Inflammatory macrophage treated with lipopolysaccharide for 1 hour (primary cell): ENCODE measurements at regions not wholly inside any gene's neighbourhood (a gene's known extent, or its start where the extent isn't known, plus 50 kb on each side); places are given as distances from the start of the nearest gene placed in this dataset.

Source experiments
- DNase-seq, 2 donors: peaks; one replicate each; pipeline ENCODE4 v3.0.0-alpha.2; 2020 to 2022

GRCh38 chr4:125828346-125828745 is 513.6 kb downstream of the FAT4 start:
- no peak for DNase-seq

- no peak for DNase-seq
These were observed 517.4 kb downstream of the FAT4 start for GRCh38 chr4:125832161-125832560.

GRCh38 chr4:125836597-125837195 is 521.9 kb downstream of the FAT4 start:
- DNase-seq, result no peak

GRCh38 chr4:125837493-125838201 is 522.9 kb downstream of the FAT4 start:
- no peak for DNase-seq

GRCh38 chr4:125838202-125838601 is 523.4 kb downstream of the FAT4 start:
- no peak for DNase-seq

- no peak for DNase-seq
These were observed 524.2 kb downstream of the FAT4 start for GRCh38 chr4:125838924-125839323.

- no peak for DNase-seq
These were observed 529.2 kb downstream of the FAT4 start for GRCh38 chr4:125843947-125844346.

- DNase-seq, result no peak
These were observed 532.8 kb downstream of the FAT4 start for GRCh38 chr4:125847518-125847917.

GRCh38 chr4:125849869-125850268 is 535.1 kb downstream of the FAT4 start:
- DNase-seq, result no peak

- no peak for DNase-seq
These were observed 577.0 kb downstream of the FAT4 start for GRCh38 chr4:125891597-125892258.

GRCh38 chr4:125904802-125905201 is 590.0 kb downstream of the FAT4 start:
- no peak for DNase-seq

GRCh38 chr4:125911058-125911457 is 596.3 kb downstream of the FAT4 start:
- no peak for DNase-seq

GRCh38 chr4:125911481-125911880 is 596.7 kb downstream of the FAT4 start:
- DNase-seq, result no peak

- DNase-seq, result no peak
These were observed 602.8 kb downstream of the FAT4 start for GRCh38 chr4:125917559-125917958.

GRCh38 chr4:125928652-125929051 is 613.9 kb downstream of the FAT4 start:
- no peak for DNase-seq

- DNase-seq, result no peak
These were observed 623.8 kb downstream of the FAT4 start for GRCh38 chr4:125938541-125938940.

GRCh38 chr4:125940426-125940825 is 625.7 kb downstream of the FAT4 start:
- DNase-seq, result no peak

- no peak for DNase-seq
These were observed 630.2 kb downstream of the FAT4 start for GRCh38 chr4:125944966-125945365.

GRCh38 chr4:125948021-125948420 is 633.3 kb downstream of the FAT4 start:
- DNase-seq, result no peak

GRCh38 chr4:125951261-125951887 is 636.6 kb downstream of the FAT4 start:
- DNase-seq, result no peak

- no peak for DNase-seq
These were observed 637.9 kb downstream of the FAT4 start for GRCh38 chr4:125952631-125953030.

GRCh38 chr4:125956276-125956675 is 641.5 kb downstream of the FAT4 start:
- no peak for DNase-seq

- no peak for DNase-seq
These were observed 643.8 kb downstream of the FAT4 start for GRCh38 chr4:125958519-125958918.

- DNase-seq, result no peak
These were observed 646.9 kb downstream of the FAT4 start for GRCh38 chr4:125961626-125962025.
